NCI-H82 (cell line): ENCODE measurements at regions not wholly inside any gene's neighbourhood (a gene's known extent, or its start where the extent isn't known, plus 50 kb on each side); places are given as distances from the start of the nearest gene placed in this dataset.
A peak's percentile ranks its signal among the peaks of the same experiment; 100 is the strongest.
"Not testable (repeated sequence)": the region's sequence is repeated elsewhere in the genome, so short reads cannot be mapped to it uniquely, and the experiment has no call there.

Source experiments
- DNase-seq: peaks from one replicate; lab custom pipeline; 2025; lab: John Stamatoyannopoulos, UW

GRCh38 chr20:12577213-12577612, 431.6 kb upstream of the SPTLC3 start:
- DNase-seq, result no peak

- no peak for DNase-seq
Observed at GRCh38 chr20:12581644-12582289, 427.0 kb upstream of the SPTLC3 start.

GRCh38 chr20:12582710-12583109, 426.1 kb upstream of the SPTLC3 start:
- DNase-seq, result not testable (repeated sequence)

- no peak for DNase-seq
Observed at GRCh38 chr20:12591949-12592470, 416.8 kb upstream of the SPTLC3 start.

GRCh38 chr20:12592756-12593155, 416.0 kb upstream of the SPTLC3 start:
- DNase-seq, result no peak

GRCh38 chr20:12593342-12593873, 415.4 kb upstream of the SPTLC3 start:
- no peak for DNase-seq

GRCh38 chr20:12594410-12595088, 414.2 kb upstream of the SPTLC3 start:
- peak; percentile 56 for DNase-seq

GRCh38 chr20:12595841-12596240, 412.9 kb upstream of the SPTLC3 start:
- no peak for DNase-seq

GRCh38 chr20:12596863-12597262, 411.9 kb upstream of the SPTLC3 start:
- no peak for DNase-seq

- peak; percentile 10 for DNase-seq
Observed at GRCh38 chr20:12597551-12597950, 411.2 kb upstream of the SPTLC3 start.

- peak; percentile 20 for DNase-seq
Observed at GRCh38 chr20:12598894-12599293, 409.9 kb upstream of the SPTLC3 start.

- no peak for DNase-seq
Observed at GRCh38 chr20:12599494-12599893, 409.3 kb upstream of the SPTLC3 start.

- no peak for DNase-seq
Observed at GRCh38 chr20:12605751-12606150, 403.0 kb upstream of the SPTLC3 start.

- no peak for DNase-seq
Observed at GRCh38 chr20:12610871-12611270, 397.9 kb upstream of the SPTLC3 start.

- DNase-seq, result no peak
Observed at GRCh38 chr20:12614764-12615163, 394.0 kb upstream of the SPTLC3 start.

GRCh38 chr20:12617076-12617475, 391.7 kb upstream of the SPTLC3 start:
- DNase-seq, result no peak

- DNase-seq, result no peak
Observed at GRCh38 chr20:12623870-12624269, 384.9 kb upstream of the SPTLC3 start.

- no peak for DNase-seq
Observed at GRCh38 chr20:12627485-12627884, 381.3 kb upstream of the SPTLC3 start.

- DNase-seq, result peak; percentile 23
Observed at GRCh38 chr20:12638633-12639312, 370.0 kb upstream of the SPTLC3 start.

- DNase-seq, result no peak
Observed at GRCh38 chr20:12640251-12640650, 368.5 kb upstream of the SPTLC3 start.

- no peak for DNase-seq
Observed at GRCh38 chr20:12641619-12642018, 367.2 kb upstream of the SPTLC3 start.

GRCh38 chr20:12644461-12644860, 364.3 kb upstream of the SPTLC3 start:
- DNase-seq, result no peak

GRCh38 chr20:12649234-12649633, 359.5 kb upstream of the SPTLC3 start:
- DNase-seq, result no peak
